B cell (primary cell): ENCODE measurements at regions not wholly inside any gene's neighbourhood (a gene's known extent, or its start where the extent isn't known, plus 50 kb on each side); places are given as distances from the start of the nearest gene placed in this dataset.

ENCODE experiments used
- ATAC-seq: fragments of 200-7000 bp; cut with Tn5 transposase; one replicate; pipeline ENCODE4 v1.10.0; 2021; ENCODE audit warnings: low read depth, mild to moderate bottlenecking, moderate number of reproducible peaks, moderate library complexity
- CTCF ChIA-PET: fragments of 350-600 bp; sonication (Branson Sonifier 250); formaldehyde crosslinking; loops from one replicate; lab custom pipeline; 2021; ENCODE audit warnings: antibody characterized with exemption, inconsistent platforms; lab: Charles Lee
- POLR2A ChIA-PET: fragments of 350-600 bp; sonication (Branson Sonifier 250); formaldehyde crosslinking; loops from one replicate; lab custom pipeline; 2021; ENCODE audit warnings: antibody characterized with exemption; lab: Charles Lee
- DNase-seq: peaks from one replicate; pipeline ENCODE4 v3.0.0; 2013
- H2AFZ ChIP-seq: 2 replicates; pipeline ENCODE4 v1.6.1; 2012; ENCODE audit warnings: mild to moderate bottlenecking, low read depth, low read length; ENCODE audit not compliant: insufficient read depth, poor library complexity, severe bottlenecking
- H3K27ac ChIP-seq, 2 donors: 1 replicate in 1 of 2; 2 replicates in 1 of 2; pipeline ENCODE4 v1.5.1; 2012 to 2013; ENCODE audit warnings: low read length in 2 of 2, mild to moderate bottlenecking in 2 of 2, moderate library complexity in 1 of 2
- H3K27me3 ChIP-seq, 4 experiments: fragments of 200-600 bp in 1 of 4; sonication (generic) in 1 of 4; replicated peaks in 1 of 4; 1 replicate in 2 of 4; 2 replicates in 2 of 4; pipeline versions ENCODE4 v1.6.1 to v1.7.0; 2013 to 2016; ENCODE audit warnings: low read length in 3 of 4, mild to moderate bottlenecking in 2 of 4, mixed read lengths in 1 of 4, moderate library complexity in 1 of 4; ENCODE audit not compliant: insufficient read depth in 4 of 4, control insufficient read depth in 3 of 4; ENCODE audit errors: control extremely low read depth in 1 of 4
- H3K36me3 ChIP-seq, 2 experiments: replicated peaks in 1 of 2; 1 replicate in 1 of 2; 2 replicates in 1 of 2; pipeline versions ENCODE4 v1.6.1 to v1.7.1; 2013; ENCODE audit warnings: low read length in 1 of 2; ENCODE audit not compliant: insufficient read depth in 2 of 2, control insufficient read depth in 1 of 2; ENCODE audit errors: control extremely low read depth in 1 of 2, extremely low read depth in 1 of 2
- H3K4me1 ChIP-seq, 2 donors: fragments of 200-600 bp in 1 of 2; sonication (generic) in 1 of 2; 1 replicate in 1 of 2; 2 replicates in 1 of 2; pipeline versions ENCODE4 v1.5.1 to v1.6.1; 2013 to 2017; ENCODE audit warnings: low read length in 2 of 2; ENCODE audit not compliant: control insufficient read depth in 2 of 2, insufficient read depth in 2 of 2
- H3K4me2 ChIP-seq: replicated peaks from 2 replicates; pipeline ENCODE3; 2012; ENCODE audit warnings: mild to moderate bottlenecking, low read depth, low read length; ENCODE audit not compliant: poor library complexity, severe bottlenecking
- H3K4me3 ChIP-seq, 5 experiments: fragments of 200-600 bp in 1 of 5; sonication (generic) in 1 of 5; 1 replicate in 3 of 5; 2 replicates in 2 of 5; pipeline versions ENCODE4 v1.5.1 to v1.7.0; 2011 to 2016; ENCODE audit warnings: low read length in 4 of 5, mild to moderate bottlenecking in 4 of 5, low read depth in 2 of 5, control low read depth in 1 of 5, moderate library complexity in 1 of 5; ENCODE audit not compliant: insufficient read depth in 1 of 5; ENCODE audit errors: control extremely low read depth in 1 of 5, extremely low read depth in 1 of 5
- H3K79me2 ChIP-seq: fragments of 200-600 bp; sonication (generic); one replicate; pipeline ENCODE4 v1.6.0; 2016; ENCODE audit warnings: low read length; ENCODE audit not compliant: control insufficient read depth, insufficient read depth
- H3K9ac ChIP-seq: fragments of 200-600 bp; sonication (generic); 2 replicates; pipeline ENCODE4 v1.6.1; 2017; ENCODE audit warnings: mild to moderate bottlenecking, low read length, moderate library complexity
- H3K9me3 ChIP-seq, 3 donors: one replicate each; pipeline versions ENCODE4 v1.6.1 to v1.7.1; 2013; ENCODE audit warnings: low read length in 2 of 3; ENCODE audit not compliant: control insufficient read depth in 2 of 3, insufficient read depth in 1 of 3; ENCODE audit errors: control extremely low read depth in 1 of 3
- H4K20me1 ChIP-seq: 2 replicates; pipeline ENCODE4 v1.6.0; 2012; ENCODE audit warnings: mild to moderate bottlenecking, low read length; ENCODE audit not compliant: insufficient read depth, control insufficient read depth, poor library complexity, severe bottlenecking
- H3K27ac Mint-ChIP-seq: one replicate; pipeline ENCODE4 v1.8.0; 2021; ENCODE audit warnings: mixed read lengths
- H3K27me3 Mint-ChIP-seq: one replicate; pipeline ENCODE4 v1.8.0; 2021; ENCODE audit warnings: mixed read lengths
- H3K4me1 Mint-ChIP-seq: one replicate; pipeline ENCODE4 v1.8.0; 2021; ENCODE audit warnings: mixed read lengths
- H3K4me3 Mint-ChIP-seq: one replicate; pipeline ENCODE4 v1.8.0; 2021; ENCODE audit warnings: mixed read lengths
- H3K9me3 Mint-ChIP-seq: one replicate; pipeline ENCODE4 v1.8.0; 2022; ENCODE audit warnings: mixed read lengths; ENCODE audit not compliant: insufficient read depth
- EZH2 ChIP-seq: IDR thresholded peaks from 2 replicates; pipeline ENCODE4 v1.6.1; 2012; ENCODE audit warnings: borderline replicate concordance, low read depth, mild to moderate bottlenecking, moderate library complexity, low read length; ENCODE audit not compliant: insufficient read depth, poor library complexity, severe bottlenecking
- WGBS: methylation state at CpG from one replicate; pipeline ENCODE4 v1.1.5; 2013; ENCODE audit warnings: missing lambda C conversion rate; ENCODE audit not compliant: insufficient coverage; 5-methylcytosine and 5-hydroxymethylcytosine counted together
- intact Hi-C: fragments of 100-400 bp; cut with micrococcal nuclease; formaldehyde crosslinking; loops from one replicate; pipeline ENCODE4 v1.10.0; 2022
- TF ChIP-seq, protein P1 (sequence below): fragments of 200-600 bp; IDR thresholded peaks from one replicate; pipeline ENCODE4 v1.8.0; 2022; ENCODE audit warnings: antibody characterized with exemption, mild to moderate bottlenecking

DNA sequence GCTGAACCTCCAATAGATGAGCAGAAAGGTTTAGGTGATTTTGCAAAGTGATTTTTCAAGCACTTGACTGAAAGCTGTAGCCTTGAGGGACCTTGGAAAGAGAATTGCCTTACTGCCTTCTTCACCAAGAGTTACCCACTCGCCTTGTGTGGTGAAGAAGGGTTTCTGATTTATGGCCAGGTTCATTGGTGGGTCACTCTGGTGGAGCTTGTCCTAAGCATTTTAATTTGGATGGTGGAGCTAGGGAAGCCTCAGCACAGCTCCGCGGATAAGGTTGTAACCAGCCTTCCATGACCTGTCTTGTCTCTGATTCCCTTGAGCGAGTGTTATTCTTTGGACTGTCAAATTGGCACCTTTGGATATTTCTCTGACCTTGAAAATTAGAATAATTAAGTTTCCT is 226.4 kb downstream of the FAT3 start:
- Histone ChIP-seq H3K4me3 (no peak overlapping the region), H3K27me3 (no peaks in the 10 kb centered on the region), H4K20me1 (no peaks in the 10 kb centered on the region), H3K79me2 (no peaks in the 10 kb centered on the region), H3K9ac (no peak overlapping the region), H3K36me3 (no peaks in the 10 kb centered on the region), H3K9me3 (no peaks in the 10 kb centered on the region), H3K4me1 (no peaks in the 10 kb centered on the region), H3K4me2 (no peak overlapping the region), H2AFZ (no peak overlapping the region), H3K27ac (no peak overlapping the region)
- CTCF ChIA-PET, result no interaction called here
- intact Hi-C loops, result no loop called here
- POLR2A ChIA-PET, result no interaction called here
- H3K4me1 Mint-ChIP-seq, result no peaks in the 10 kb centered on the region
- H3K27me3 Mint-ChIP-seq, result no peaks in the 10 kb centered on the region
- no peak for ATAC-seq
- no peak overlapping the region for H3K4me3 Mint-ChIP-seq
- no peak overlapping the region for H3K27ac Mint-ChIP-seq
- no peak for DNase-seq
- peaks cover 3% of the 10 kb centered on the region for H3K9me3 Mint-ChIP-seq
- no peak for TF ChIP-seq EZH2
- TF ChIP-seq, protein P1, sequence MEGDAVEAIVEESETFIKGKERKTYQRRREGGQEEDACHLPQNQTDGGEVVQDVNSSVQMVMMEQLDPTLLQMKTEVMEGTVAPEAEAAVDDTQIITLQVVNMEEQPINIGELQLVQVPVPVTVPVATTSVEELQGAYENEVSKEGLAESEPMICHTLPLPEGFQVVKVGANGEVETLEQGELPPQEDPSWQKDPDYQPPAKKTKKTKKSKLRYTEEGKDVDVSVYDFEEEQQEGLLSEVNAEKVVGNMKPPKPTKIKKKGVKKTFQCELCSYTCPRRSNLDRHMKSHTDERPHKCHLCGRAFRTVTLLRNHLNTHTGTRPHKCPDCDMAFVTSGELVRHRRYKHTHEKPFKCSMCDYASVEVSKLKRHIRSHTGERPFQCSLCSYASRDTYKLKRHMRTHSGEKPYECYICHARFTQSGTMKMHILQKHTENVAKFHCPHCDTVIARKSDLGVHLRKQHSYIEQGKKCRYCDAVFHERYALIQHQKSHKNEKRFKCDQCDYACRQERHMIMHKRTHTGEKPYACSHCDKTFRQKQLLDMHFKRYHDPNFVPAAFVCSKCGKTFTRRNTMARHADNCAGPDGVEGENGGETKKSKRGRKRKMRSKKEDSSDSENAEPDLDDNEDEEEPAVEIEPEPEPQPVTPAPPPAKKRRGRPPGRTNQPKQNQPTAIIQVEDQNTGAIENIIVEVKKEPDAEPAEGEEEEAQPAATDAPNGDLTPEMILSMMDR, result no peak
- 100% methylated on average over 3 of the region's 4 CpGs for WGBS

- CTCF ChIA-PET, result no interaction called here
- Mint-ChIP-seq H3K4me1 (no peaks in the 10 kb centered on the region), H3K27me3 (no peaks in the 10 kb centered on the region), H3K27ac (no peak overlapping the region), H3K4me3 (no peak overlapping the region), H3K9me3 (peaks cover 3% of the 10 kb centered on the region)
- WGBS, result 88% methylated on average over 1 of the region's 3 CpGs
- Histone ChIP-seq H3K27ac (no peak overlapping the region), H3K4me1 (no peaks in the 10 kb centered on the region), H3K36me3 (no peaks in the 10 kb centered on the region), H3K79me2 (no peaks in the 10 kb centered on the region), H3K9me3 (no peaks in the 10 kb centered on the region), H3K4me2 (no peak overlapping the region), H3K4me3 (no peak overlapping the region), H3K27me3 (no peaks in the 10 kb centered on the region), H3K9ac (no peak overlapping the region), H4K20me1 (no peaks in the 10 kb centered on the region), H2AFZ (no peak overlapping the region)
- POLR2A ChIA-PET, result no interaction called here
- DNase-seq (no peak), ATAC-seq (no peak)
- TF ChIP-seq, protein P1, result no peak
- no peak for TF ChIP-seq EZH2
- intact Hi-C loops, result no loop called here
Observed at GRCh38 chr11:92453055-92453454, 228.4 kb downstream of the FAT3 start.
